PFSK-1 (cell line): ENCODE measurements at regions not wholly inside any gene's neighbourhood (a gene's known extent, or its start where the extent isn't known, plus 50 kb on each side); places are given as distances from the start of the nearest gene placed in this dataset.

ENCODE experiments used
- FOXP2 ChIP-seq: optimal IDR thresholded peaks from 2 replicates; pipeline ENCODE3; 2011; ENCODE audit warnings: borderline replicate concordance, control low read depth, inconsistent platforms; ENCODE audit not compliant: insufficient read depth; ENCODE audit errors: extremely low read length, extremely low read depth
- POLR2AphosphoS5 ChIP-seq: IDR thresholded peaks from 2 replicates; pipeline ENCODE4 v1.6.1; 2012; ENCODE audit warnings: low read depth, mild to moderate bottlenecking, control low read depth, low read length, moderate library complexity
- SIN3A ChIP-seq: IDR thresholded peaks from 2 replicates; pipeline ENCODE4 v1.6.1; 2012; ENCODE audit warnings: mild to moderate bottlenecking, low read length, moderate library complexity, borderline replicate concordance; ENCODE audit not compliant: insufficient read depth
- TAF1 ChIP-seq: IDR thresholded peaks from 2 replicates; pipeline ENCODE4 v1.6.1; 2012; ENCODE audit warnings: low read length, control low read depth, borderline replicate concordance; ENCODE audit not compliant: insufficient read depth
- TF ChIP-seq, protein P1 (sequence below), 2 experiments: IDR thresholded peaks; 2 replicates each; pipeline versions ENCODE4 v1.6.1 to v1.8.0; 2011 to 2012; ENCODE audit warnings: low read depth in 2 of 2, low read length in 2 of 2, control low read depth in 1 of 2, inconsistent platforms in 1 of 2, mild to moderate bottlenecking in 1 of 2, moderate library complexity in 1 of 2; ENCODE audit not compliant: insufficient read depth in 1 of 2

DNA sequence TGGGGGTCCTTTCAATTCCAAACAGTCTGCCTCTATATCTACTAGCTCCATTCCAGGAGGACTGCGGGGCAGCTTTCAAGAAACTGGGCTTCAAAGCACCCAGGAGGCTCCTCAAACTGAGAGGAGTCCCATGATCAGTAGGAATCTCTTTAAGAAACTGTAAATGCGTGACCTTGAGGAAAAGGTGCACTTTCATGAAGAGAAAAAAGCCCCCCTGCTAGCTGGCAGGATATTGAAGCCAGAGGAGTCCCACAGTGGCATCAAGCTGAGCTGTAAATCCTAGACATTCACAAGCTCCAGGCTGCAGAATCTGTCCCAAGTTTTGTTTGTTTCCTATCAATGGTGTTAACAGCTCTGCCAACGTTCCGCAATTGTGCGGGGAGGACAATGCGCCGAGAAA, 790.1 kb downstream of the SLC4A3 start:
- TF ChIP-seq TAF1 (no peak), POLR2AphosphoS5 (no peak)

DNA sequence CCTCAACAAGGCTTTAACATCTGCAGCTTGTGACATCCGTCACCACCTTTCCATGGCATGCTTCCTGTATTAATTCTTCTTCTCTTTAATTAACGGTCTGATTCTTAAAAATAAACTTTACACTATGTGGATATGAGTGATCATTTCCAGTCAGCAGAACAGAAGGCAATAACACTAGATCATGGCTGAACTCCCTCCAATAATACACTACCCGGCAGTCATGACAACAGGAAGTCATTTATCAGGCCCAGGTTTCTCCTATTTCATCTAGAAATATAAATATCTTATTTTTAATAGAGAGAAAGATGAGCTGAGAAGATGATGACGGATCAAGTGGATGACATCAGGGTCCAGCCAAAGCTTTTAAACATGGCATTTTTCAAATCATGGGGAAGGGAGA, 792.2 kb downstream of the SLC4A3 start:
- TF ChIP-seq TAF1 (no peak), FOXP2 (no peak), POLR2AphosphoS5 (no peak), SIN3A (no peak)
- TF ChIP-seq, protein P1, sequence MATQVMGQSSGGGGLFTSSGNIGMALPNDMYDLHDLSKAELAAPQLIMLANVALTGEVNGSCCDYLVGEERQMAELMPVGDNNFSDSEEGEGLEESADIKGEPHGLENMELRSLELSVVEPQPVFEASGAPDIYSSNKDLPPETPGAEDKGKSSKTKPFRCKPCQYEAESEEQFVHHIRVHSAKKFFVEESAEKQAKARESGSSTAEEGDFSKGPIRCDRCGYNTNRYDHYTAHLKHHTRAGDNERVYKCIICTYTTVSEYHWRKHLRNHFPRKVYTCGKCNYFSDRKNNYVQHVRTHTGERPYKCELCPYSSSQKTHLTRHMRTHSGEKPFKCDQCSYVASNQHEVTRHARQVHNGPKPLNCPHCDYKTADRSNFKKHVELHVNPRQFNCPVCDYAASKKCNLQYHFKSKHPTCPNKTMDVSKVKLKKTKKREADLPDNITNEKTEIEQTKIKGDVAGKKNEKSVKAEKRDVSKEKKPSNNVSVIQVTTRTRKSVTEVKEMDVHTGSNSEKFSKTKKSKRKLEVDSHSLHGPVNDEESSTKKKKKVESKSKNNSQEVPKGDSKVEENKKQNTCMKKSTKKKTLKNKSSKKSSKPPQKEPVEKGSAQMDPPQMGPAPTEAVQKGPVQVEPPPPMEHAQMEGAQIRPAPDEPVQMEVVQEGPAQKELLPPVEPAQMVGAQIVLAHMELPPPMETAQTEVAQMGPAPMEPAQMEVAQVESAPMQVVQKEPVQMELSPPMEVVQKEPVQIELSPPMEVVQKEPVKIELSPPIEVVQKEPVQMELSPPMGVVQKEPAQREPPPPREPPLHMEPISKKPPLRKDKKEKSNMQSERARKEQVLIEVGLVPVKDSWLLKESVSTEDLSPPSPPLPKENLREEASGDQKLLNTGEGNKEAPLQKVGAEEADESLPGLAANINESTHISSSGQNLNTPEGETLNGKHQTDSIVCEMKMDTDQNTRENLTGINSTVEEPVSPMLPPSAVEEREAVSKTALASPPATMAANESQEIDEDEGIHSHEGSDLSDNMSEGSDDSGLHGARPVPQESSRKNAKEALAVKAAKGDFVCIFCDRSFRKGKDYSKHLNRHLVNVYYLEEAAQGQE (IDR thresholded peaks at IDR 0.05; ENCODE audit: insufficient read depth in 1 of 2, low read depth in 2 of 2, low read length in 2 of 2) = no peak

DNA sequence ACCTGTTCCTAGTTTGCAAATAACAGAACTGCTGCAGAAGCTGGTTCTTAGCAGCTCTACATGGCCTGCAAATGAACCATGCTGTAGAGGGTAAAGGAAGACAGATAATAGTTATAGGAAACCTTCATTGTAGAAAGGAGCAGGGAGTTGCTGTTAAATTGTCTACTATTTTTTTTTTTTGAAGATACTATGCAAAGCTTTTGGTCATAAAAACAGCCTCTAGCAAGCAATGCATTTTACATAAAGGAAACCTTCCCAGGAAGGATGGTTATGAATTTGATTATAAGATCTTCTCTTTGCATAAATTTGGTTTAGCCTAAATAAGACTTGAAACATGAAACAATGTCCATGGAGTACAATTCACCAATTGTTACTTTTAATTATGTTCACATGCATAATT, 793.4 kb downstream of the SLC4A3 start:
- TF ChIP-seq TAF1 (no peak), FOXP2 (no peak), POLR2AphosphoS5 (no peak), SIN3A (no peak)
- TF ChIP-seq, protein P1 (IDR thresholded peaks at IDR 0.05; ENCODE audit: insufficient read depth in 1 of 2, low read depth in 2 of 2, low read length in 2 of 2) = no peak

DNA sequence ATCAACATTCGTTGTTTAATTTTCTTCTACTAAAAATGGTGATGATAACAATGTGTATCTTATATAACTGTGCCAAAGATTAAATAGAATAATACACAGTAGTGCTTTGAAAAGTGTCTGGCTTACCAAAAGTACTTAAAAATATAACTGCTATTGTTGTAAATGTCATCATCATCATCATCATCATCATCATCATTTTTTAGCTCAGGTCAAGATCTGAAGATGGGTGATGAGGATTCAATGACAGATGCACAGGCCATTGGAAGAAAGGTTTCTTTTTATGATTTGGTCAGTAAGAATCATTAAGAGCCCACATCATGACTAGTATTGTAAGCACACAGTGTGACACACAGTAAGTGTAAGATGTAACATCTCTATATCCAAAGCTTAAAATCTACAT, 795.2 kb downstream of the SLC4A3 start:
- TF ChIP-seq, protein P1 (IDR thresholded peaks at IDR 0.05; ENCODE audit: insufficient read depth in 1 of 2, low read depth in 2 of 2, low read length in 2 of 2) = no peak
- no peak for TF ChIP-seq SIN3A

DNA sequence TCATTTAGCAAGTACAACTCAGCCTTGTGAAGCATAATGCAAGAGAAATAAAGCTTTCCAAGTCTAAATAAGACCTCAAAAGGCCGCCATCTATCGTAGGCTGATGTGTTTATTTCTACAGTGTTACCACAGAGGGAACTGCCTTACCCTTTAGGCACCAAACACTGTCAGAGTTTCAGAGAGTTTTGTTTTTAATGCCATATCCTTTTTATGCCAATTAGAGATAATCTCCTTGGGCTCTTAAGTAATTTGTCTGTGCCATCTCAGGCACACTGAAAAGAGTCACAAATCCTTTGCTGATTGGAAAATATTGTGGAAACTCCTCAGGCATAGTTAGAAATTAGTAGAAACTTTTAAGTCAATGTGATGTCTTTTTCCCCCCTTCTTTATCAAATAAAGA, 797.1 kb downstream of the SLC4A3 start:
- TF ChIP-seq FOXP2 (no peak), TAF1 (no peak), SIN3A (no peak), POLR2AphosphoS5 (no peak)
- TF ChIP-seq, protein P1 (IDR thresholded peaks at IDR 0.05; ENCODE audit: insufficient read depth in 1 of 2, low read depth in 2 of 2, low read length in 2 of 2) = no peak
